Neuron (in vitro differentiated cells): ENCODE measurements at regions not wholly inside any gene's neighbourhood (a gene's known extent, or its start where the extent isn't known, plus 50 kb on each side); places are given as distances from the start of the nearest gene placed in this dataset.
"Not testable (repeated sequence)": the region's sequence is repeated elsewhere in the genome, so short reads cannot be mapped to it uniquely, and the experiment has no call there.

Source experiments
- H2AFZ ChIP-seq: one replicate; pipeline ENCODE4 v1.6.1; 2013; ENCODE audit warnings: low read depth, mild to moderate bottlenecking, inconsistent platforms, low read length, moderate library complexity
- H3K27me3 ChIP-seq: one replicate; pipeline ENCODE4 v1.6.1; 2013; ENCODE audit warnings: low read length; ENCODE audit not compliant: insufficient read depth
- H3K36me3 ChIP-seq: one replicate; pipeline ENCODE4 v1.6.1; 2013; ENCODE audit warnings: low read length; ENCODE audit not compliant: insufficient read depth
- H3K4me1 ChIP-seq: one replicate; pipeline ENCODE4 v1.6.1; 2013; ENCODE audit warnings: low read length; ENCODE audit not compliant: insufficient read depth
- H3K4me3 ChIP-seq: 2 replicates; pipeline ENCODE4 v1.5.1; 2013; ENCODE audit warnings: mild to moderate bottlenecking, low read length, moderate library complexity
- H3K9me3 ChIP-seq: one replicate; pipeline ENCODE4 v1.6.1; 2013; ENCODE audit warnings: low read length

DNA sequence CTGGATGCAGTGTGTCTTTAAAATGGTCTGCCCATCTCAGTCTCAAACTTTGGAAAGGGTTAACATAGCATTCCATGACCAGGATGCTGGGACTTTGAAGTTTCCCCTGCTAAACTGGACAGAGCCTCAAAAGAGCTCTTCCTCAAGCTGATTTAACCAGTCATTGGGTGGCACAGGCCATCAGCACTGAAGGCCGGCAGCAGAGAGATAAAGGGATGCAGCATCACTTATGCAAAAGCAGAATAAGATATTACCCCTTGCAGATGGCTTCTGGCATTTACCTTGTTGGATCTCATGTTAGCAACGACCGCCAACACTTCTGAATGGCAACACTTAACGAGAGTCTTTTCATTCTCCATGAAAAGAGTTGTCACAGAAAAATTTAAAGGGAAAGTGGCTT is 179.0 kb downstream of the LMLN start:
- not testable (repeated sequence) for H2AFZ ChIP-seq

DNA sequence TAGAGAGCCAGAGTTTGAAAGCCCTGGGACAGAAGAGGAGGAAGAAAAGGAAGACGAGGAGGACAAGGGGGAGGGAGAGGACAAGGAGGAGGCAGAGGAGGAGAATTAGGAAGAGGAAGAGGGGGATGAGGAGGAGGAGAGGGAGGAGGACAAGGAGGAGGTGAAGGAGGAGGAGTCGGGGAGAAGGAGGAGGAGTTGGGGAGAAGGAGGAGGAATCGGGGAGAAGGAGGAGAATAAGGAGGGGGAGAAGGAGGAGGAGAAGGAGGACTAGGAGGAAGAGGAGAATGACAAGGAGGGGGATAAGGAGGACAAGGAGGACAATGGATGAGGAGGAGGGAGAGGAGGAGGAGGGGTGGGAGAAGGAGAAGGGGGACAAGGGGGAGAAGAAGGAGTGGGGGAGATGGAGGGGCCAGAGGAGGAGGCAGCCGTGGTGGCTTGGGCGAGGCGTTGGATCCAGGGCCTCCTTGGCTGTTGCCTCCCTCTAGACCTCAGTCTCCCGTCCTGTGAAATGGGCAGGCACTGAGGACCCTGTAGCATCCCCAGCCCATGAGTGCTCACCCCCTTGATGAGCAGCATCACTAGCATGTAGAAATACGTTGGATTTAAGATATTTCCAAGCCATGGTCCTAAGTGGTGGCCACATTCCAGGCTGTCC is 179.6 kb downstream of the LMLN start:
- H3K36me3 ChIP-seq, H3K27me3 ChIP-seq, H3K9me3 ChIP-seq, H3K4me3 ChIP-seq, H2AFZ ChIP-seq, H3K4me1 ChIP-seq: not testable (repeated sequence)

More for the DNA sequence above, 179.0 kb downstream of the LMLN start:
- H3K9me3 ChIP-seq, H3K4me1 ChIP-seq, H3K36me3 ChIP-seq, H3K4me3 ChIP-seq, H3K27me3 ChIP-seq: not testable (repeated sequence)

DNA sequence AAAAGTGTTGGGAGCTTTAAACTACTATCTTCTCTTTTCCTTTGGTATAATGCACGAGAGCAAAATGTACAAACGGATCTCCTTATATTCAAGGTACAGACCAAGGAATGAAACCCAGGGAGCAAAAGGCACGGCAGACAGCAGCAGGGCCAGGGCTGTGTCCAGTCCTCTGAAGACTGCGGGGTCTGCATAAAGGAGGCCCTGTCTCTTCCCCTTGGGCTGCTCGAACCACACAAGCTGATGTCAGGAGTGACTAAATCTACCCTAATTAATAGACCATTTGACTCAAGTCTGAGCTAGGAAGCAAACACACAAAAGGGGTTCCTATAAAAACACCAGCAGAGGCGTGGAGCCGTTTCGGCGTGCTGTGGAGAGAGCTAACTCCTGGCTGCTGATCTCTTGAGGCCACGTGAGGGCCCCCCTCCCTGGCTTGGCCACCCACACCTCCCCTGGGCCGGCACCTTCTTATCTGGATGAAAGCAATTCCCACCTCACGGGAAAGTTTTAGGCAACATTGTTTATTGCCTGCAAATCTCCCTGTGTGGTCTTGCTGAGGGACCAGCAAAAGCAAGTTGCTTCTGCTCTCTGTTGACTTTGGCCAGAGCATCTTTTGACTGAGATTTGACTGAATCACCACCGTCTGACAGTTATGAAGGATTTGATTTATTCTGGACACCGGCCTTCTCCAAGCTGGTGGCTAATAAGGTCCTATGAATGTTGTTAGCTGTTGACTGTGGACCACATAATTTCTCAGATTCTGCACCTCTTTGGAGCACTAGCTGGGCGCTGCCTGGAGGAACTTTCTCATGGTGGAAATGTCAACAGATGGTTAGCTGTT is 183.5 kb downstream of the LMLN start:
- not testable (repeated sequence) for H2AFZ ChIP-seq, H3K9me3 ChIP-seq, H3K36me3 ChIP-seq, H3K4me1 ChIP-seq, H3K4me3 ChIP-seq, H3K27me3 ChIP-seq

DNA sequence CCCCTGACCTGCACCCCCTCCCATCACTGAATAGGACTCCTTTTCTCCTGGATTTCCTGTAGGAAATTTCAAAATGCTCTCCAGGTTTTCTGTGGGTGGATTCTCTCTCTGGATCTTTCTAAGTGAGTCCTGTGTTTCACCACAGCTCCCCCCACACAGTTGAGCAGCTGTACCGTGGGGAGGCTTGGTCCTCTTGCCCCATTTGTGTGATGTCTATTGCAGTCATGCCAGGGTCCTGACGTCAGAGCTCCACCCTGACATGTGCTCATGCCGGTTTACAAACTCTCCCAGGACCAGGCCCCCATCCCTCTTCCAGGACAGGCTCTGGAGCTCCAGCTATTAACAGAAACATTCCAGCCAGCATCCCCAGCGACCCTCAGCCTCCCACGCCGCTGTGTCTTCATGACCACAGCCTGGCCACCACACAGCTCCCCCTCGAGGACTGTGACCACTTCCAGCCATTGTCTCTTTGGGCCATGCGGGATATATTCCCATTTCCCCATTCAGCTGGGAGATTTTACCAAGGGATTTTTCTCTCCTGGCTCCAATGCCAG is 185.3 kb downstream of the LMLN start:
- H3K36me3 ChIP-seq, H3K27me3 ChIP-seq, H2AFZ ChIP-seq, H3K9me3 ChIP-seq, H3K4me1 ChIP-seq, H3K4me3 ChIP-seq: not testable (repeated sequence)

DNA sequence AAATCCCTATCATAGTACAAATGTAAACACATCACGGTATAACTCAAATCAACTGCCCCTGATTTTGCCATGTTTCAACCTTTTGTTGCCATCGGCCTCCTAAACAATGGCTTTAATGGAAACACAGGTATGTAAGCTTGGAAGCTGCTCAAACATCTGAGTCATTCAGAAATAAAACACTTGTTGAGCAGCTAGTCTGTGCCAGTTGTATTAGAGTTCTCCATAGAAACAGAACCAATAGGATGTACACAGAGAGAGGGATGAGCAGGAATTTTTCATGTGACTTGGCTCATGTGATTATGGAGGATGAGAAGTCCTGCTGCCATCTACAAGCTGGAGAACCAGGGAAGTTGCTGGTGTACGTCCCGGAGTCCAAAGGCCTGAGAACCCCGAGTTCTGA is 186.1 kb downstream of the LMLN start:
- not testable (repeated sequence) for H3K4me3 ChIP-seq, H3K4me1 ChIP-seq, H2AFZ ChIP-seq, H3K27me3 ChIP-seq, H3K36me3 ChIP-seq, H3K9me3 ChIP-seq

DNA sequence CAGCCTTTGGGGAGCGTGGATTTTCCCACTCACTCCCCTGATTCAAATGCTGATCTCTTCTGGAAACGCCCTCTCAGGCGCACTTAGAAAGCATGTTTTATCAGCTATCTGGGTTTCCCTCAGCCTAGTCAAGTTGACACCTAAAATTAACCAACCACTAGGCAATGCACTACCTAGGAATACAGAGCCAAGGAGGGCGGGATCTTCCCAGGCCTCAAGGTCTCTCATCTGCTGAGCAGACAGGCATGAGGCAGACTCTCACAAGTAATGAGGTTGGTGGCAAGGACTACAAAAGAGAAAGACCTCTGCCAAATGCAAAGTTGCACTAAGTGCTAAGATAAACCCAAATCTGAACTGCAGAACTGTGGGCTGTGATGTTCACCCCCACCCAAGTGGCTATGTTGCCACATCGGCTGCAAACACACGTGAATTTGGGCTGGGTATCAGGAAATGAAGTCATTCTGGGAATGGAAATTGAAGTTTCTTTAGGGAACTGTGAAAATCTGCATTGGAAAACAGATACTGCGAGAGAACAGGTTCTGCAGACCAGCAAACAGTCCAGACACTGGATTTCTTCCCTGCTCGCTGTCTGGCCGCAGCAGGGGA is 186.6 kb downstream of the LMLN start:
- H2AFZ ChIP-seq = not testable (repeated sequence)

DNA sequence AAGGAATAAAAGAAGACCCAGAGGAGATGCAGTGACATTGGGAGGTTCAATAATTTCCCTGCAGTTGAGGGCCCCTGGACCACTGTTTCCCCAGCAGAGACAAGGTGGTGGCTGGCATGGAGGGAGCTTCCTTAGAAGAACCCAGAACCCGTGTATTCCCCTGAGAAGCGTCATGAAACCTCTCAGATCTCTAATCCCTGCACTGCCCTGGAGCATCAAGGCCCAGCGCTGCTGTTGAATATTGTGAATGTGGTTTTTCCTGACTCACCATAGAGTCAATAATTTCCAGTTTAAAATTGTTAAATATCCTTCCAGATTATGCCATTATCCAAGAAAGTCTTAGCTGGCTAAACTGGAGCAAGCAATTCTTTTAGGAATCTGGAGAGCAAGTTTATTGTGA is 187.2 kb downstream of the LMLN start:
- H3K36me3 ChIP-seq, H3K4me1 ChIP-seq, H3K4me3 ChIP-seq, H3K9me3 ChIP-seq, H2AFZ ChIP-seq, H3K27me3 ChIP-seq: not testable (repeated sequence)

More for the DNA sequence above, 186.6 kb downstream of the LMLN start:
- not testable (repeated sequence) for H3K9me3 ChIP-seq, H3K27me3 ChIP-seq, H3K4me1 ChIP-seq, H3K36me3 ChIP-seq, H3K4me3 ChIP-seq

DNA sequence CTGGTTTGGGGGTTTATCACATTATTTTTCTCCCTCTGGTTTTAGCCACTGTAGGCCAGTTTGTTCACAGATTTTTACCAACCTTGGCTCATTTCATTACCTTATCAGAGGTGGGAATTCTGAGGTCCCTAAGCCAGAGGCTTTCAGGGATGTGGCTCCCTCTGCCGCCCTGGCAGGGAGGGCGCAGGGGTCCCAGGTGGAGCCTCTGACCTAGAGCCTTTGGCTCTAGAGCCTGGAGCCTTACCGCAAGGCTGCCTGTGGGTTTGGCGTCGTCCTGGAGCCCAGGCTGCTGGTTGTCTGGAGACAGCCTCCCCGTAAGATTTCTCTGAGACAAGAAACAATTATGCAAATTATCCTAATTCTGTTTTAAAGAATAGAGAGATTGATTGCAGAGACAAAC is 188.0 kb downstream of the LMLN start:
- not testable (repeated sequence) for H3K36me3 ChIP-seq, H3K4me1 ChIP-seq, H2AFZ ChIP-seq, H3K4me3 ChIP-seq, H3K27me3 ChIP-seq, H3K9me3 ChIP-seq

DNA sequence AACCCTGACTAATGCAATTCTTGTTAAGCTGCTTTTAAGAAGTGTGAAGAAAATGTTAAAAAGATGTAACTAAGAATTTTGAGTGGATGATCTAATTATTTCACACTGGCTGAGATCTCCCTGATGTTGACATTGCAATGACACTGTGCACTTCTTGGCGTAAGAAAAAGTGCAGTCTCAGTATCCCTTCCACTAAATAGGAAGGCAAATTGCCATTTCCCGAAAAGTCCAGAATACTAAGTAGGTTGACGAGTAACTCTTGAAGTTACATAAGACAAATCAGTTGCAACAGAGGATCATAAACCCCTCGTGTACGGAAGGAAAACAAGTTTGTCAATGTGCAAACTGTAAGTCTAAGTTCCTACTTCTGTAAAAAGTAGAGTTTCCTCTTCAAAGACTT is 189.9 kb downstream of the LMLN start:
- not testable (repeated sequence) for H2AFZ ChIP-seq, H3K27me3 ChIP-seq, H3K36me3 ChIP-seq, H3K9me3 ChIP-seq, H3K4me1 ChIP-seq, H3K4me3 ChIP-seq

DNA sequence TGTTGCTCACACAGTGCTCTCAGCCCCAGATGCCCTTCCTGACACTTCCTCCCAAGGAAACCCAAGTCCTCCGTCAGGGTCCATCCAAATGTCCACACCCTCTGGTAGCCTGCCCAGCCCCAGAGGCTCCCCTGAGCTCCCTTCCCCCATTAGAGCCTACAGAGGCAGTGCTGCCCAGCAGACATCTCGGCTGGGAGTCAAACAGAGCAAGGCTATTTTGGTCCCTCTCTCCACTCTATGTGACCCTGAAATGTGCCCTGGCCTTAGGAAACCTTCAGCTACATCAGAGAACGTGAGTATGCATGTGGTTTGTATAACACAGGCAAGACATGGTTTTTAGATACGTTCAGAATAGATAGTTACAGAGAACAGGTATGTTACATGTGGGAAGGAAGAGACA is 191.8 kb downstream of the LMLN start:
- not testable (repeated sequence) for H2AFZ ChIP-seq, H3K9me3 ChIP-seq, H3K4me1 ChIP-seq, H3K4me3 ChIP-seq, H3K36me3 ChIP-seq, H3K27me3 ChIP-seq

DNA sequence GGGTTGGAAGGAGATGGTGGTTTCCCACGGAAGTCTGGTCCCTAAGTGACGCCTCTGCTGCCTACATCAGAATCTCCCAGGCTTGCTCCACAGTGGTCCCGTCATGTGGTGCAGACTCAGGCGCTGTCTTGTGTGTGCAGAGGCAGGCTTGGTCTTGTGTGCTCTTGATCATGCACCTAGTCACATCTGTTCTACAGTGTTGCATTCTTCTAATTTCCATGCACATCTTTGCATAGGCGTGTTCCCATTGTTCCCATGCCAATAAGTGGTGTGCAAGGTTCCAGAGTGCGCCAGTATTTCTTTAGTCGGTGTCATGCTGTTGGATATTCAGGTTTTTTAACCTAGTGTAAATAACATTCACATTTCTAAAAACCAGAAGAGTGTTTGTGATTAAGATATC is 195.8 kb downstream of the LMLN start:
- H3K27me3 ChIP-seq, H3K4me3 ChIP-seq, H3K4me1 ChIP-seq, H2AFZ ChIP-seq, H3K36me3 ChIP-seq, H3K9me3 ChIP-seq: not testable (repeated sequence)

DNA sequence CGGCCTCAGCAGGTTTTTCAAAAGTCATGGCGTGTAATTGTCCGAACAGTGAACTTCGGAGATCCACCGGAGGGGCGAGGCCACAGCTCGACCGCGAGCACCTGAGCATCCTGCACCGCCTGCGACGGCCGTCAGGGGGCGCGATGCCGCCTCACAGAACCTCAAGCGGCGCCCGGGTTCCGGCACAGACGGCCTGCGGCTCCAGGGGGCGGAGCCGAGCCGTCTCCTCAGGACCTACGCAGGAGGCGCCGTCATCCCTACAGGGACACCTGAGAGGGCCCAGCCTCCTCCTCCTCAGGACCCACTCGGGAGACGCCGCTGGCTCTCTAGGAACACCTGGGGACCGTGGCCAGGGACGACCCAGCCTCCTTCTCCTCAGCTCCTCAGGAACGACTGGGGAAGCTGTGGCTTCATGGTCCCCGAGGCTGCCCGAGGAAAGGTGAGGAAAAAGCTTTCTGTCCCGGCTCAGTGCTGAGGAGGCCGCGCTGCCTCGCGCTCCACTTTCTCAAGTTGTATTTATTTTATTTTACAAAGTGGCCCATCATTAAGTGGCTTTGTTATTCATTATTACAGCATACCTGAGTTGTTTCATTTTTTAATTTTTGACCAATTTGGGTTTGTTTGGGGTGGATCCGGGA is 197.3 kb downstream of the LMLN start:
- H3K27me3 ChIP-seq, H3K9me3 ChIP-seq, H3K36me3 ChIP-seq, H3K4me1 ChIP-seq, H3K4me3 ChIP-seq, H2AFZ ChIP-seq: not testable (repeated sequence)

DNA sequence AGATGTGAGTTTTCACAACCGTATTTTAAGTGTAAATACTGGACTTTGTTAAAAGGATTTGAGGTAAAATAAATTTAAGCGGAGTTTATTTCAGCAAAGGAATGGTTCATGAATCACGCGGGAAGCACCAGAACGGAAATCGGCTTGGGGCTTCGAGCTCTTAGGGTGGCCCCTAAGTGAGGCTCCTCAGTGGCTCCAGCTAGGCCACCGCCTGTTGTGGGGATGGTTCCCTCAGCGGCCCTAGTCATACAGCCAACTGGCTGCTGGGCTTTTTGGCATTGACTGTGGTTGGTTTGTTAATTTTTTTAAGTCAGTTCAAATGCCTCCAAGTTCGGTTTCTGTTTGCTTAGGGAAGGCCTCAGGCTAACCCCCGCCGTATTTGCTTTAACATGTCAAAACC is 198.0 kb downstream of the LMLN start:
- H3K36me3 ChIP-seq, H3K4me3 ChIP-seq, H2AFZ ChIP-seq, H3K27me3 ChIP-seq, H3K9me3 ChIP-seq, H3K4me1 ChIP-seq: not testable (repeated sequence)
